Right renal pelvis (tissue), 4 donors: ENCODE measurements at regions not wholly inside any gene's neighbourhood (a gene's known extent, or its start where the extent isn't known, plus 50 kb on each side); places are given as distances from the start of the nearest gene placed in this dataset.

Source experiments
- DNase-seq, 4 donors: peaks; one replicate each; pipeline ENCODE4 v3.0.0-alpha.2; 2013; ENCODE audit warnings: low read depth in 4 of 4, low spot score in 3 of 4, missing footprints in 1 of 4

DNA sequence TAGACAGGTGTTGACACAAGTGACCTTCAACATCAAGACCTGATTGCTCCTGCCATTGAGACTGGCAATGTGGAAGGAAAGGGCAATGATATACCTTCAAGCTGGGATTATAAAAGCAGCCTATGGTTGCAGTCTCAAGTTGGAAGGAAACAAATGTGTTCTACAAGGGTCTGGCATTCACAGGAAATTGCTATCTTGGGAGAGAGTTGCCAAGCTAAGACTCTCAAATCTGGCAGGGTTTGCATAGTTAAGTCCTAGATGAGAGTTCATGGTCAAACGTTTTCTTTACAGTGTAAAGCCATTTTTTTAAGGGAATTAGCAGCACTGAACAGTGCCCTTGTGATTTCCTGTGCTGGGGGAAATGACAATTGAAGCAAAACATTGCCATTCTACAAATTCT lies 546.9 kb upstream of the CFAP20DC start:
- DNase-seq = no peak

DNA sequence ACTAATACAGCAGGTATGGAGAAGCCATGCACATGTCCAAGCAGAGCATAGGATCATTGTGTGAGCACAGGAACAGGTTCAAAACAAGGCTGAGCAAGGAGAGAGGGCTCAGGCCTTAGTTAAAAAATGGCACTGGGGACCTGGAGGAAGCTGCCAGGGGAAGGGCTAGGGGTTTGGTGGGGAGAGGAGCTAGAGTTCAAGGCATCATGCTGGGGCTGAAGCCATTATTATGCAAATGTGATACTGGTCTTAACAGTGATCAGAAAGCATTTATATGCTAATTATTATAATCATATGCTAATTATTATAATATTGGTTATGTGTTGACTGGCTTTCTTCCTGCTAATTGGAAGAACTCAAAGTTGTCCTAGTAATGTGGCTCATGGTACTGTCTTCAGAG lies 546.0 kb upstream of the CFAP20DC start:
- DNase-seq = no peak

DNA sequence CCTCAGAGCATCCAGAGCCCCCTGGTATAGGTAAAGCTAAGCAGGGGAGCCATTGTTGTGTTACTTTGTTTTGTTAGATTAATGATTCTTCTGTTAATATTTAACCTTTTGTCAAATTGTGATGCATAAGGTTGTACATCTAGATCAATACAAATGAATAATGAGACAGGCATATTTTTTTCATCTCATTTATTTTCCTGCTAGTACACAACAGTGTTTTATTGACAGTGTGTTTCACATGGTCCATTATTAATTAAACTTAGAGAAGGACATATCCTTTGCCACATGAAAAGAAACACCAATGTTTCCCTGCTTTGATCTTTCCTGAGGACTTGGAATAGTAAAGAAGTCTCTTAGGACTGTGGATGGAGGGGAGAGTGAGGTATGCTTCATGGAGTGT lies 543.6 kb upstream of the CFAP20DC start:
- DNase-seq = no peak

DNA sequence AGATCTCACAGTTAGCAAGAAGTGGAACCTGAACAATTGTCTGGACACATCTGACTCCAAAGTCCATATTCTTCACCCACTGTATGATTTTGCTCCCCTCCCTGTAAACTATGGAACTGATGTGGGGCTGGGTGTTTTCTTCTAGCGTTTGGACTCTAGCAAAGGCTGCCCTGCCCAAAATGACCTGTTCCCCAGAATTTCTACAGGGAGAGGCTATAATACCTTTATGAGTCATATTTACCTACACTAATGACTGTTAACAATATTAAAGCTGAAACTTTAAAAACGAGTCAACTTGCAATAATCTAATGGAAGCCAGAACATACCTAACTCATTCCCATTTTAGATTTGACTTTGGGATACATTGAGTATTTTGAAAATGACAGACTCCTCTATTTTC lies 531.2 kb upstream of the CFAP20DC start:
- no peak for DNase-seq

DNA sequence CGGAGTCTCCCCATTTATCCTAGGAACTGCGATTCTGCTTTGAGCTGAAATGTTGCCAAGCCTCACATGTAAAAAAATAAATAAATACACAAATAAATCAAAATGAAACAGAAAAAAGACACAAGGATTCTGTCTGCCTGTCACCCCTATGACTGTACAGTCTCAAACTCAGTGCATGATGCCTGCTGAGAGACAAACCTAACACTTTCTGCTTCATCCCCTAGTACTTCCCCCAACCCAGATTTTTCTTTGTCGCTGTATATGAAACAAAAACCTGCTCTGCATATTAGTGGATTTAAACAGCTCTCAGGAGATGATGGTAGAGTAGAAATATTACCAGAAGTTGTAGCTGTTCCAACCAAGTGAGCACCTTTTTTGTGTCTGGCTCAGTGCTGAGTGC lies 530.7 kb upstream of the CFAP20DC start:
- no peak for DNase-seq

DNA sequence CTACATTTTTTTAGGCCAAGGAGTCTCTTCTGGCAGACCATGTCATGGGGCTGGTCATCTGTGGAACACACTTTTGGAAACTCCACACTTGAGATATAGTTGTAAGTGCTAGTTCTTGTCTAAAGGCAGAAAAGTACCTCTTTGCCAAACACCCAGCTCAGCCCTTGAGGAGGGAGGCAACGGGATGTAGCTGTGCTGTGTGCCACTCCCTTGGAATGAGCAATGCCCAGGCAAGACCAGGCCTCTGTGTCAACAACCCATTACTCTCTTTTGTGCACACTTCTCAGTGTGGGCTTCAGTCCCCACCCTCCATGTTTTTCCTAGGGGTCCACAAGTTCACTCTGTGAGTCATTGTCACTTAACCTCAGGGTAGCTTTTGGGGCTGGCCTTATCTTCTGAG lies 528.3 kb upstream of the CFAP20DC start:
- DNase-seq = no peak

DNA sequence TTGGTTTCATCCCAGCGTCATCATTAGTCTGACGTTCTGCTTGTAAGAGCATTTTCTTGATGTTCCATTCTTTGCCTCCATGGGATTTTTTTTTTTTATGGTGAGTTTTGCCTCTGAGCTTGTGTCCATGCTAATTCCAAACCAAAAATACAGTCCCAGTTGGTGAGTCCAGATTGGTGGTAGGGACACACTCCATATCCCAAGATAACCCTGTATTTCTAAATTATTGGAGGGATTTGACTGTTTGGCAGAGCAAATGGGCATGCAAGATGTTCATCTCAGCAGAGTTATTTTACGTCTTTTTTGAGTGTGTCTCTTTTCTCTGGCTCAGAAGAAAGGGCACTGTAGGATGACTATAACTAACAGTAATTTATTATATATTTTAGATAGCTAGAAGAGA lies 526.8 kb upstream of the CFAP20DC start:
- DNase-seq = no peak

DNA sequence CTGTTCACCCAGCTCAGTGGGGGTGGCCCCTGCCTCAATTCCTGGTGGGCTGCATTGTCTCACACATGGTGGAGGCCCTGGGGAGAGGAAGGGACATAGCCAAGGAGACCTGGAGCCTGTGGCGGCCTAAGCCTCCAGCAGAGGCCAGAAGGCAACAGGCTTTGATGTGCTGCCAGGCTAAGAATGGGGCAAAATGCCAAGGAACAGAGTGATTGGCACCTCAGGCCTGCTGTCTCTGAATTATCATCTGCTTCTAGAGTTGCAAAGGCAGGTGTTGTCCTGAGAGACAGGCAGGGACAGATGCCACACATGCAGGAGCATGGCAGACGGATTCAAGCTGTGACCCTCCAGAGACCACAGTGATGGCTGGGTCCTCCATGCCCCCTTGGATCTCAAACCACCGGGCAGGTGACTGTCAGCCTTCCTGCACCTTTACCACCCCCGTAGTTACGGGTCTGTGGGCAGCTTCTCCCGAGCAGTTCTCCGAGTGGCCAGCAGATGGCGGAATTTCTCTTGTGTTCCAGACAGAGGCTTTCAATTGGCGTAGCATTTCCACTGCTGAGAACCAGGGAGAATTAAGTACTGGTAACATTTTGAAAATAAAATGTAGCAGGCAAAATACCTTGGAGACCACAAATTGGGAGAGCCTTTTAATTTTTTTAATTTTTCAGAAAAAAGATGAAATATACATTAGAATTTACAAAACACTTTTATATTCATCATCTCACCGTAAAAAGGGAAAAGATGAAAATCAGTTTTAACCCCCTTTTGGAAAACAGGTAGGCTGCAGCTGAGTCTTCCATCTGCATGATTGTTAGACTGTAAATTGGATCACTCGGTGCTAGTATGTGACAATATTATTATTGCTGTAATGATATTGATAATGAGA lies 525.5 kb upstream of the CFAP20DC start:
- peak; percentile 67 to 75 (median 72) for DNase-seq

DNA sequence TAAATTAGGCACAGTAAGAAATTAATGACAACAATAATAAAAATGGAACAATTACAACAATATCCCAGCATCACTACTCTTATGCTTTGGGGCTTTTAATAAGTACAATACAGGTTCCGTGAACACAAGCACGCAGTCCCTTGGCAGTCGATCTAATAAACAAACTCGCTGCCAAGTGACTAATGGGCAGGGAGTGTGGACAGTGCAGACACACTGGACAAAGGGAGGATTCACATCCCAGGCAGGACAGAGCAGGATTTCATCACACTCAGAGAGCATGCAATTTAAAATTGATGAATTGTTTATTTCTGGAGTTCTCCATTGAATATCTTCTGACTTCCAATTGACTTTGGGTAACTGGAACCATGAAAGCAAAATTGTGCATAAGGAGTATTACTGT lies 524.1 kb upstream of the CFAP20DC start:
- no peak for DNase-seq

DNA sequence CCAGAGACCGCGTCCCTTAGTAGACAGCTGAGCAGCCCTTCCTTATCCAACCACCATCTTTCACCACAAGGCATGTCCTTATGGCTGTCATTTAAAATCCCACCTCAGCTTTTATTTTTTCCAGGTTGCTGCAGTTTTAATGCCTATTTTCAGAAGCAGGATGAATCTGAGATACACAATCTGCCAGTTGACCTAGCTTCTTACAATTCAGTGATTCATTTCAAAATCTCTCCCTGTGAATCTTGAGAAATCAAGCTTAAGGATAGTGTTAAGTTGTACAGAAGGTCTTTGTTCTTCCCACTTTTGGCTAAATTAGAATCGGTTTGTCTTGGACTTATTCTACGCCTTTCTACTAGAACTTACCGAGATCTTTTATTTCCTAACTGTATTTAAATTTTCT lies 522.3 kb upstream of the CFAP20DC start:
- no peak for DNase-seq

DNA sequence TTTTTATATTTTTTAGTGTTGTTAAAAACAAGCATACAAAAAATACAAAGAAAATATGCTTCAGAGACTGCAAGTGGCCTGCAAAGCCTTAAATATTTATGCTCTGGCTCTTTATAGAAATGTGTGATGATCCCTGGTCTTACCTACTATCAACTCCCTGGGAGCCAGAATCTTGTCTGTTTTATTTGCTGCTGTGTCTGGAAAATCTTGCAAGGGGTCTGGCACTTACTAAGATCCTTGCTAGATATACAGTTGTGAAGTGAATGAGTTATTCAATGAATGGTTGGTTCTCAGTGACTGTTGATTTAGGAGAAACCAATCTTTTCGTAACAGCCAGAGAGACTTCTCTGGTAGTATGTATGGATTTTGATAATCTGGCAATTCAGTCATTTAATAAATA lies 521.0 kb upstream of the CFAP20DC start:
- DNase-seq = no peak

DNA sequence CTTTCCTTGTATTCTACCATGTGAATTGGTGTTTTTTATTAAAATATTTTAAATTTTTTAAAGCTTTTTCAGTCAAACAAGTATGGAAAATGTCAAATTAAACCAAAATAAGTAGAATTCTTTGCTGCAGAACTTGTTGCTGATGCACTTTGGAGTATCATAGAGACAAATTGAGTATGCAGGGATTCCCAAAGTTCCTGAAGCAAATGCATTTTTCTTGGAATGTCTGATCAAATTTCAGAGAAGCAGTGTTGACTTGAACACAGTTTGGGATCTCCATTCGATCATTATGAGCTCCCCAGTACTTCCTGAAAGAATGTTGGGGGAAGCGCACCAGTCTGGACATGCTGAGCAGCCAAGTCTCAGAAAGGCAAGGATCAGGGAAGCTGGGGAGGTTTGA lies 517.8 kb upstream of the CFAP20DC start:
- no peak for DNase-seq

DNA sequence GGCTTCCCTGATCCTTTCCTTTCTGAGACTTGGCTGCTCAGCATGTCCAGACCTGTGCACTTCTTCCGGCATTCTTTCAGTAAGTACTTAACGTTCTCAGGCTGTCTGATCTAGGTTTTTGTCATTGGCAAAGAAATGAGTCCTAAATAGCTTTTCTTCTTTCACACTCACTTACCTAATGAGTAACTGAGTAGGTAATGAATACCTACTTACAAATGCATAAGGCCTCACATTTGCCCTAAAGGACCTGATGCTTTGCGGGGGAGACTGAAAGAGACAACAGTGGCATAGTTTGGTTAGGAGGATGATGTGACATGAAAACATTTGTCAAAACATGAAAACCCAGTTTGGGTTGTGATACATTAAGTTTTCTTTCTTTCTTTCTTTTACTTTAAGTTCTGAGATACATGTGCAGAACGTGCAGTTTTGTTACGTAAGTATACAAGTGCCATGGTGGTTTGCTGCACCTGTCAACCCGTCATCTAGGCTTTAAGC lies 516.7 kb upstream of the CFAP20DC start:
- DNase-seq = no peak

DNA sequence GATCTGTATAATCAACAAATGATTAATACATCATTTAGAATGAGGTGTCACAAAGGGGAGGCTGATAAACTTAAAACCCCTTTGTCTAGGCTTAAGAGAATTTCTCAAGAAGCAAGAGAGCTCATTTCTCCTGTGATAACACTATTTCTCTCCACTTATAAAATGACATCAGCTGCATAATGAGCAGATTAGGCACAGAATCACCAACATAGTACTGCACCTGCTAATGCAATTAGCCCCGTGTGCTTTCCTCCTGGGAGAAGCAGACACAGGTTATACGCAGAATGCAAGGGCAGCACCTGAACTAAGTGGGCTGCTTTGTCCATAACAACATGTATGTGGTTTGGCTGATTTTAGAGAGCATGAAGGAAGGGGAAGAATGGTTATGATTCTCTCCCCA lies 515.3 kb upstream of the CFAP20DC start:
- no peak for DNase-seq

DNA sequence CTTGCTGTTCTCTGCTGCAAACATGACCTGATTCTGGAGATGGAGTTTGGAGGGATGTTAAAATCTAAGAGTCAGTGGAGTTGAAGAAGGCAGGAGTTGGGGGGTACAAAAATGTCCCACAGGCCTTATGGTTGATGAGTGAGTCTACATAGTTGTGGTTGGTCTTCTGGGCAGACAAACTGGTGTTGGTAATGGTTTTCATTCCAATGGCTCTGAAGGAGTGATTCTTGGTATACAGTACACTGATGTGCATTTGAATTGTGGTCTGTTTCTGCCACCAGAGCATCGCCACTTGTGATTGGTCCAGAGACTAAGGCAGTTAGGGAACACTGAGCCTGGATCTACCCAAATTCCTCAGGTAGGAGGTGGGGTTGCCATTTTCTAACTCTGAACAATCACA lies 514.1 kb upstream of the CFAP20DC start:
- no peak for DNase-seq

DNA sequence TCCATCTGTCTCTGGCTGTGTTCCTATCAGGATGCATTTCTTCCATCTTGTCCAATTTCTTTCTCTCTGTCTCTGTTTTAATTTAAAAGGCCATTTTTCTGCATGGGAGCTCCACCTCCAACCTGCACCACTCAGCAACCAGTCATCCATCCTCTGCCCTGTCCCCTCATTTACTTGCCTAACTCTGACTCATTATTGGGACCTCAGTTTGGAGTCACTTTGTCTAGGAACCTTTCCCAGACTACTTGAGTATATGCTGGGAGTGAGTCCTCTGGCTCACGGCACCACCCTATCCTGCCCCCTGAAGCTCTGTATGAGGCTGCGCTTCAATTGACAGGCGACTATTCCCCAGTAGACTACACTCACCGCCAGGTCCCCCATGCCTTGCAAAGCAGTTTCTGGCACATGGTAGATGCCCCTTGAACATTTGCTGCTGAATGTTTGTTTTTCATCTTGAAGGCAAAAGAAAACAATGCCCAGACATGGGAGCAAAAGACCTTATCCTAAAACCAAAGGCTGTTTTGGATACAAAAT lies 513.3 kb upstream of the CFAP20DC start:
- DNase-seq = no peak

DNA sequence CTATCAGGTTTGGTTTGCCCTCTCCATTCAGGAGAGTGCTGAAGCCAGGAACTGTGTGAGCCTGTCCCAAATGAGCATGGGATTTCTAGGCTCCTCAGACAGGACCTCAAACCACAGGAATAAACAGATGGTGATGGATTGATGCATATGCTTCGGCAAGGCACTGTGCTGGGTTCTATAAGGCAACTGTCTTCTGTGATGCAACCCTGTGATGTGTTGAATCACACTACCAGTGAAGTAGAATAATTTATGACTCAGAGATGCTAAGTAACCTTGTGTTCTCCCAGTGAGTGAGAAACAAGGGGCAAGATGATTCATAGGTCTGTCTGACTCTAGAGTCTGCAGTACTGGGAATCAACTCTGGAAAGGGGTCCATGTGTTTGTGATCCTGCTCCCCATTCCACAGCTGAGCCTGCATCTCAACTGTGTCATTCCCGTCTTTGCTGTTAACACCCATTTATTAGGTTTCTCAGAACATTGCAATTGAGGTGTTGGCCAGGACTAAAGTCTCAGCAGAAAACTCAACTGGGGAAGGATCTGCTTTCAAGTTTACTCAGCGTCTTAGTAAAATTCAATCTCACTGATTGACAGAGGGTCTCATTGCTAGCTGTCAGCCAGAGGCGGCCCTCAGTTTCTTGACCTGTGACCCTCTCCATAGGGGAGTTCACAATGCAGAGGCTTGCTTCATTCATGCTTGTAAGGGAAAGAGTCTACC lies 510.1 kb upstream of the CFAP20DC start:
- no peak for DNase-seq

DNA sequence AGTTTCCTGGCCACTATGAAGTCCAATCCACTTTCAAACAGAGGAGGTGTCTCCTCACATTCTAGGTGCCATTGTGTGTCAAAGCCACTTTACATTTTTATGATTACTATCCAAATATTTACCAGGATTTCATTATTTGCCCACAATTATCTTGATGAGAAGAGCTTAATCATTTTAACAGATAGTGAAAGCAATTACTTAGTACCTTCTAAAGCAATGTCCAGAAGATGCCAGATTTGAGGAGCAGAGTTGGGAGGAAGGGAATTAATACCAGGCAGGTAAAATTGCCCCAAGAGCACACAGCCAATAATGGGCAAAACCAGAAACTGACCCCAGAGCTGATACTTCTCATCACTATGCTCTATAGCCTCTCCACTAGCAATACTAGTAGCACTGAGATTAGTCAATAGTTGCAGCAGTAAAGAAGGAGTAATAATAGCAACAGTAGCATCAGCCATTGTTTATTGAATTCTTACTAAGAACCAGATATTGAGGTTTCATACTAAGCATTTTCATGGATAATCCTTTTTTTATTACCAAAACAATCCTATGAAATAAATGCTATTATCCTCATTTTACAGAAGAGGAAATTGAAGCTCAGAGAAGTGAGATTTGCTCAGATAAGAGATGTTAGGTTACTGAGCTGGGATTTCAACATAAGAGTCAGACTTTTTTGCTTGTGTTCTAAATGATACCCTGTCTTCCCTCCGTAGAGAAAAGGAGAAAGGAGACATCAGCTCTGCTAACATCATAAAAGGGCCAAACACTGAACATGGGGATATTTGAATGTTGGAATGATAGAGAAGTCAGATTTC lies 509.3 kb upstream of the CFAP20DC start:
- DNase-seq = no peak

DNA sequence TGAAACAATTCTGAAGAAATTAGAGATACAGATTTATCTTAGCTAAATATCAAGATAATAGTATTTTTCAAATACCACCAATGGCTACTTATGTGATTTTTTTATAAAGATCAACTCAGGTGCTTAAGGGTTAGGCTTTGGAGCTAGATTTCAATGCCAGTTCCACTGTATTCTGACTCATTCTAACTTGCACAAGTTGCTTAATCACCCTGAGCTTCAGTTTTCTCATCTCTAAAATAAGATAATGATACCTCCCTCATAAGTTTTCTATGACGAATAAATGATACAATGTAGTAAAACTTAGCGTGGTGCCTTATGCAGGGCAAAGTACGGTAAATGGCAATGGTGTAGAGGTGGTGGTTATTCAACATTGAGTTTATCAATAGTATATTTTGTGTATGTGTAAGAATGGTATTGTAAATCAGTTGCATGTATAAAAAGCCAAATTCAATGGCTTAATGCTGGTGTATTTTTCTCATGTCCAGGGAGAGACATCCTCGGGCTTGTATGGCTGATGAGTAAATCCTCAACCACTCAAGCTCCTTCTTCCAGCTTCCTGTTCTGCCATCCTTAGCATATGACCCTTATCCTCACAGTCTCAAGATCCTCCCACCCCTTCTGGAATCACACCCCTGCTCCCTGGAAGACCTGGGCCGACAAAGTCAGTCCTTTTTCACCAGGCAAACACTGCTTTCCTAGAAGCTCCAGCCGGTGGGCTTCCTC lies 505.9 kb upstream of the CFAP20DC start:
- no peak for DNase-seq

DNA sequence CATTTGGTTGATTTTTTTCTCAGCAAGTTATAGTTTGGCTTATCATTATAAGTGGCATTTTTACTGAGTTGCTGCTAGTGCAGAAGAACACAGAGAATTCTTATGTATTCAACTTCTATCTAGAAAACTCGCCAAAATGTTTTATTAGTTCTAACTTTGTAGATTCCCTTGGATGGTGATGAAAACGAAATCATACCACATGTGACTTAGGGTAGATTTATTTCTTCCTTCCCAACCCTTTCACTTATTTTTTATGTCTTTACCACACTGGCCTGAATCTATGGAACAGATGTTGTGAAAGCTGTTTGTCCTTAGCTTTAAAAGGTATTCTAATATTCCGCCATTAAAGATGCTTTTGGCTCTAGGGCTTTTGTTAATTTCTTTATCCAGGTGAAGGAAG lies 503.3 kb upstream of the CFAP20DC start:
- no peak for DNase-seq
